Thyroid gland (tissue), 4 donors: ENCODE measurements at regions not wholly inside any gene's neighbourhood (a gene's known extent, or its start where the extent isn't known, plus 50 kb on each side); places are given as distances from the start of the nearest gene placed in this dataset.

Experiments
- CTCF ChIP-seq, 6 experiments: fragments of 200-600 bp in 3 of 6; fragments of 450-650 bp in 3 of 6; sonication (generic) in 3 of 6; IDR thresholded peaks; one replicate each; pipeline ENCODE4 v1.5.1; 2016 to 2019; ENCODE audit warnings: antibody characterized with exemption in 6 of 6, mild to moderate bottlenecking in 2 of 6, inconsistent platforms in 1 of 6, moderate library complexity in 1 of 6
- POLR2A ChIP-seq, 2 donors: fragments of 450-650 bp; IDR thresholded peaks; one replicate each; pipeline ENCODE4 v1.6.1; 2017; ENCODE audit warnings: antibody characterized with exemption in 2 of 2, mild to moderate bottlenecking in 2 of 2, moderate library complexity in 1 of 2

DNA sequence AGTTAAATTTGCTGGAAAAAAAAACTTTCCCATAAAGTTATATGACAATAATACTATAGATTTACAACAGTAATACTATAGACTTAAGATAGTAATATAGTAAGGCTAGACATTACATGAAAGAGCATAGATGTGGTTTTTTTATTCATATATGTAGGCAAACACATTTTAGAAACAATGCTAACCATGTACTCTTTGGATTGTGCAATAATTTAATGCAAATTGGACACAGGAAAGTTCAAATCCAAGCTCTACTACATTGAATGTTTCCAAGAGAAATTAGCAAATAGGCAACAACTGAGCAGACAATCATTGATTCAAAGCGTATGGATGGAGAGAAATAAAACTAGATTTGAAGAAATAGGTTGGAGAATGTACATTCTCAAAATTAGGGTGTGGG lies 469.2 kb downstream of the CNTN3 start:
- TF ChIP-seq POLR2A (IDR thresholded peaks at IDR 0.05) (no peak), CTCF (IDR thresholded peaks at IDR 0.05) (no peak)
